Stimulated activated CD8-positive, alpha-beta memory T cell treated with anti-CD3 and anti-CD28 coated beads, Interleukin-12 subunit alpha, Interleukin-12 subunit beta, amount 100 ng/mL, for 24 hours (primary cell): ENCODE measurements at regions not wholly inside any gene's neighbourhood (a gene's known extent, or its start where the extent isn't known, plus 50 kb on each side); places are given as distances from the start of the nearest gene placed in this dataset.
"Not testable (repeated sequence)": the region's sequence is repeated elsewhere in the genome, so short reads cannot be mapped to it uniquely, and the experiment has no call there.

Experiments
- DNase-seq: peaks from one replicate; pipeline ENCODE4 v3.0.0-alpha.2; 2020; ENCODE audit errors: extremely low read depth

- no peak for DNase-seq
These were observed 179.1 kb downstream of the FASLG start for GRCh38 chr1:172837816-172838679.

DNA sequence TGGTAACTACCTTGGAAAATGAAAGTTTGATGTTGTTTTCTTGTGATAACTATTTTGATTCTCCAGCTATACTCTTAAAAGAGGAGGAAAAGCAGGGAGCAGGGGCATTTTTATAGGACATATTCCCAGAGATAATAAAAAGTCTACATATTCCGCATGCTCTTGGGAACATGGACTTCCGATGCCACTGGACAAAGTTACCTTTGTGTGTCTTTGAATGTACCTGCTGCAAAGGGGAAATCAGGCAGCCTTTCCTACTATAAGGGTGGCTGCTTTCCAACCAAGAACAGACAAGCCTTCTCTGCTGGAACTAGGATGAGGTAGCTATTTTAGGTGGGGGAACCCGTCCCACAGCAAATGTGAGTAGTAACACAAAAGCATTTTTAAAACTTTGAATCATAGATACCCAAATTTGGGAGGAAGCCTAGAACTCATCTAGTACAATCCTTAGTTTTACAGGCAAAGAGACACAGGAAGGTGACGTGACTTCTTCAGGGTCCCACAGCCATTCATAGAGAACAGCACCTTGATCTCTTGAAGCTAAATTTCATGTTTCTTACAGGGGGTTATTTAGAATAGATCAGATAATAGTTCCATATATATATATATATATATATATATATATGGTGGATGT, 179.9 kb downstream of the FASLG start:
- DNase-seq: no peak

DNA sequence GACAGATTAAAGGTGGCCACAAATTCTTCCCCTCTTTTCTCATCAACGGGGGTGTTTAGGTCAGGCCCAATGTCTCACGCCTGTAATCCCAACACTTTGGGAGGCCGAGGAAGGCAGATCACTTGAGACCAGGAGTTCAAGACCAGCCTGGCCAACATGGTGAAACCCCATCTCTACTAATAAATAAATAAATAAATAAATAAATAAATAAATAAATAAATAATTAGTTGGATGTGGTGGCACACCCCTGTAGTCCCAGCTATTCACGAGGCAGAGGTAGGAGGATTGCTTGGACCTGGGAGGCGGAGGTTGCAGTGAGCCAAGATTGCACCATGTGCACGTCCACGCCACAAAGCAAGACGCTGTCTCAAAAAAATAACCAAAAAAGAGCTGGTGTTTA, 180.7 kb downstream of the FASLG start:
- not testable (repeated sequence) for DNase-seq

DNA sequence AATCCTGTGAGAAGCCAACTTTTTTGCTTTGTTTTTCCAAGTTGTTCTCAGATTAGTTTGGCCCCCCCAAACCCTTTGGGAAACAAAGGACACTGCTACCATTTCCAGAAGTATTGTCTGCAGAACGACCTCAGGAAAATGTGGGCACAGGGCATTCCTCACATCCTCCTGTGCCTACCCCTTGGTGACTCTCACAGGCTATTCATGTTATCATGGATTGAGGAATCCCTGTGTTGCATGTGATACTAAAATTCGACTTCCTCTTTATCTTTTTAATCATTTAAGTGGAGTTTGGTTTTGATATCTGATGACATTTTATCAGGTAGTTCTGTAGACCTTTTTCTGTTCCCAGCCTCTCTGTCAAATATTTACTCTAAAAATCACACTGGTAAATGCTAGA, 184.5 kb downstream of the FASLG start:
- no peak for DNase-seq

DNA sequence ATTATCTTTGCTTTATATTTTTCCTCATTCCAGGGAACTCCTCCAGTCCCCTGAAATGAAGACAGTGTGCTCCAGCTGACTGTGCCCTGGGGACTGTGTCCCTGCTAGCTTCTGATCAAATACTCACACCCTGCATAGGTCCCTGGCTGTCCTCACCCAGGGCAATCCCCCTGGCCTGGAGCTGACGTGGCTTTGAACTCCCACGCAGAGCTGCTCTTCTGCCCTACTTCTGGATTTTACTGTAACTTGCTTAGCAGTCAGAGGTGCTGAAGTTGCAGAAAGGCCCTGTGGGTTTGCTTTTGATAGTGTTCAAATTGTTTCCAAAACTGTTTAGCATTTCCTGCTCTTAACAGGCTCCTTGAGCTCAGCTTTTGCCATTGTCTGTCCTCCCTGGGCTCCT, 186.5 kb downstream of the FASLG start:
- DNase-seq: peak; percentile 26

DNA sequence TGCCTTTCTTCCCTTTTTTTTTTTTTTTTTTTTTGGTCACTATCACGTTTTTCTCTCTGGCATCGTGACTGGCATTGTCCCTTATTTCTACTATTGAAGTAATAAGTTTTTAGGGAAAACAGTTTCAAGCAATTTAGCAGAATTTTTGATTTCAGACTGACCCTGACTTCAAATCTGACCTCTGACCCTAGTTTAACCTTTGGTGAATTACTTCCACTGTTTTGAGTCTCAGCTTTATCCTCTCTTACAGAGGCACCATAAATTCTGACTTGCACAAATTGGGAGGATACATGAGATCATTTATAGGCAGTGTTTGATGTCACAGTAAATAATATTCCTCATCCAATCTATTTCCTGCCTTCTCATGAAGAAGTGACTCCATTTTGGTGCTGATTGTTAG, 187.0 kb downstream of the FASLG start:
- no peak for DNase-seq

- not testable (repeated sequence) for DNase-seq
These were observed 188.9 kb downstream of the FASLG start for GRCh38 chr1:172847814-172848213.

GRCh38 chr1:172849653-172850052, 190.8 kb downstream of the FASLG start:
- no peak for DNase-seq

DNA sequence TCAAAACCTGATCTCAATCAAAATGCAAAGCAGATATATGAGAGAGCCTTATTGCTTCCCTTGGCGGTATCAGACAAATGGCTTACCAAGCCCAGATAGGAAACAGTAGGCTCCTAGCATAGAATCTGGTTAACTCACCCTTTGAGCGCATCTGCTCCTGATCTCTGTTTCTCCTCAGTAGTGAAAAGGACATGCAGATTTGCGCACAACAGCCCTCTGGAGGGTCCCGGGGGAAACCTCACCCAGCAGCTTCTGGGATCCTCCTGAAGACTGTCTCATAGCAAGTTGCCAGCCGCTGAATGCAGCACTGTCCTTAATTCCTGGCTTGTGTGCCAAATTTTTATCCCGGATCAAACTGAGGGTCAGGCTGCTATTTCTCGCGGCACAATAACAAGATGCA, 192.2 kb downstream of the FASLG start:
- DNase-seq: no peak

DNA sequence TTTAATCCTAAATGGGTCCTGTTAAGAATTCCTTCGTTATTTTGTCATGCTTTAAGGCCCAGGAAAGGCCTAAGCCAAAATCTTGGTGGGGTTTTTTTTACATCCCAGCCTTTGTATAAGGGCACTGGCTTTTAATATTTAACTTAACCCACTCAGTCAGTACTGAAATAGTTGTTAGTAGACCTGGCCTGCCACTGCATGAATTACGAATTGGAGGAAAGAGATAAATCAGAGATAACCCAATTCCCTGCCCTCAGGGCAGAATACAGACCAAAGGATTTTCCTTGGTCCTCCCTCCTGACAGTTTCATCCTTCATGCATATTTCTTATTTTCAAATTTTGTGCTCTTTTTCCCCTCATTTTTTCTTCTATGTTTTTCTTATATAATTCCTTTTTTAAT, 193.0 kb downstream of the FASLG start:
- DNase-seq: no peak

GRCh38 chr1:172855983-172856382, 194.8 kb downstream of the TNFSF18 start:
- not testable (repeated sequence) for DNase-seq

GRCh38 chr1:172863031-172863430, 187.7 kb downstream of the TNFSF18 start:
- DNase-seq: no peak

DNA sequence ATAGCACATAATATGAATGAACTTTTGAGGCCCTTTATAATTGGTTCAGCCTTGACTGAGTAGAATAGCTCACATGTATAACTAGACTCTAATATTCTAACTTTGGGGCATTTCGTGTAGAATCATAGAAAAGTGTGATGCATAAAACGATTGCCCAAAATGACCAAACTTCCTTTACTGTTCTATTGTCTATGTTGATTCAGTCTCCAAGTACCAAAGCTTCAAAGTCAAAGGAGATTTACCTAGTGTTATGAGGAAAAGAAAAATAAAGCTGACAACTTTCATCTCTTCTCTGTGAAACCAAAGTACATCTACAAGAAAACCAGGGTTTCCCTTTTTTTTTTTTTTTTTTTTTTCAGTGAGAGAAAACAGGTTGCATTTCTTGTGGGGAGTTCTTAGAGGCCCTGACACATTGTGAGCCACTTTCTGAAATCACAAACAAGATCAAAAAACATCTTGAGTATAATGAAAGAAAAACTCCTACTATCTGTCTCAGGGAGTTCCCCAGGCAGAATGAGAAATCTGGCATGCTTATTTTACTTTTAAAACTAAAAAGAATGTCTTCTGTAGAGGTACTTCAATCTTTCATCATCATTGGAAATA, 183.4 kb downstream of the TNFSF18 start:
- DNase-seq: no peak

DNA sequence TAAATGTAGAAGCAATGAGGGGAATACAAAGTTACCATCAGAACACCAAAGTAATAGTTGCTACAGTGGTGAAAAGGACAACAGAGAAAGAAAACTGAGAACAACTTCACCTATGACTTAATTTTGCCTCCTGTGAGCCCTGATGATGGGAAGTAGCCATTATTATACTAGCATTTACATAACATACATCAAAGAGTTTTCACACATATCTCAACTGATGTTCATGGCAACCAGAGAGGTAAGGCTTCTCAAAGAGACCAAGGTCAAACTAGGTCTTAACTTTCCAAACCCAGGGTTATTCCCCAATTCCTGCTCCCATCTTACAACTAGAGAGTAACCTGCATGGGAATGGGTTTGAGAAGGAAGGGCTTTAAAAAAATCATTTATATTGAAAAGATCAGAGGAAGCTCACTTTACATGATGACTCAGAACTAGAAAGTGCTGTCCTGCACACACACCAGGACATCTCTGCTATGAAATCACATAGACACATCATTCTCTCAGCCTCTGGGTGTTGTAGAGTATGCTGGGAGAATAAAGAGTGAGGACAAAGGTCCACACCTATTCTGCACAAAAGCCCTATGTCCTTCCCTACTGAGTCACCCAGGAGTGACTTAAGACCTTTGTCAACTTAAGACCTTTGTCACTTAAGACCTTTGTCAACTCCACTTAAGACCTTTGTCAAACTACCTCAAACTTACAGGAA, 179.7 kb downstream of the TNFSF18 start:
- DNase-seq: no peak

GRCh38 chr1:172874950-172875349, 175.8 kb downstream of the TNFSF18 start:
- DNase-seq: no peak

GRCh38 chr1:172875892-172876291, 174.8 kb downstream of the TNFSF18 start:
- no peak for DNase-seq

- no peak for DNase-seq
These were observed 168.4 kb downstream of the TNFSF18 start for GRCh38 chr1:172882385-172882784.

- DNase-seq: no peak
These were observed 167.9 kb downstream of the TNFSF18 start for GRCh38 chr1:172882791-172883386.

DNA sequence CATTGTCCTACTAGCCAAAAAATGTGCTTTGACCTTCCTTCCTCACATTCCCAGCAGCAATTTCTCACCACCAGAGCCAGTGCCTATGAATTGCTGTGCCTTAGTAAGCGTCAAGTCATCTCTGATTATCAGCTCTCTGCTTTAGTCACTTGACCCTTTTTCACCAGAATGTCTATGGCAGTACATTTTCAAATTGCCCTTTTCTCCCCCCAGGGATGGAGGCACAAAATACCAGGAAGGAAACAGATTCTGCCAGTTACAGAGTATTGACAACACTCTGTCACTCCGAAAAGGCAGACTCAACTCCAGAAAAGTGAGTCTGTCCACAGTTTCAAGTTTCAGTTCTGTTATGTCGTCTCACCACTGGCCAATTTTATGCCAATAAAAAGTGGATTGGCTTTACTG, 167.4 kb downstream of the TNFSF18 start:
- DNase-seq: no peak

DNA sequence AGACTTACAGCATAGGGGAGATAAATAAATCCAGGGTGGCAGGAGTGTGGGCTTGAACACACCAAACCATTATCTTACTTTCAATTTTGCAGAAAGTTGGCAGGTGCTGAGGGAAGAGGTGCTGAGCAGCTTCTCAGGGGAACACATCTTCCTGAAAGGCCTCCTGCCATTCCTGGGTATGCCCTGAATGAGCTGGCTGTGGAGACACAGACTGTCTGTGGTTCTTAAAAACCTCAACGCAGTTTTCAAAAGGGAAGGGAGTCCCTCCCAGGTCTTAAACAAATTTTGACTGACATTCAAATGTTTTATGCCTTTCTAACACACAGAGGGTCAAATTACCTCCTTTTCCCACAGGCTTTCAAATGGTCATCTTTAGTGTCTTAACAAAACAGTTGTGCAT, 166.9 kb downstream of the TNFSF18 start:
- no peak for DNase-seq

- no peak for DNase-seq
These were observed 165.3 kb downstream of the TNFSF18 start for GRCh38 chr1:172885411-172885810.

- no peak for DNase-seq
These were observed 164.8 kb downstream of the TNFSF18 start for GRCh38 chr1:172885971-172886370.
